Umbilical cord (tissue), 1 donor: ENCODE measurements at regions not wholly inside any gene's neighbourhood (a gene's known extent, or its start where the extent isn't known, plus 50 kb on each side); places are given as distances from the start of the nearest gene placed in this dataset.

Experiments used
- DNase-seq: peaks from one replicate; pipeline ENCODE4 v3.0.0-alpha.2; 2015; ENCODE audit warnings: low spot score

GRCh38 chr7:97623333-97623732 is 108.6 kb upstream of the TAC1 start:
- DNase-seq: no peak

GRCh38 chr7:97630116-97630515 is 101.8 kb upstream of the TAC1 start:
- no peak for DNase-seq

GRCh38 chr7:97635622-97636021 is 96.3 kb upstream of the TAC1 start:
- DNase-seq: no peak

GRCh38 chr7:97639036-97639435 is 92.8 kb upstream of the TAC1 start:
- DNase-seq: no peak

- DNase-seq: no peak
Observed at GRCh38 chr7:97659363-97660045, 72.4 kb upstream of the TAC1 start.

GRCh38 chr7:97667359-97667758 is 64.5 kb upstream of the TAC1 start:
- DNase-seq: peak; percentile 40

GRCh38 chr7:97671571-97671970 is 60.3 kb upstream of the TAC1 start:
- DNase-seq: no peak

- DNase-seq: no peak
Observed at GRCh38 chr7:97680622-97681021, 51.3 kb upstream of the TAC1 start.
